Fibroblast of lung (primary cell): ENCODE measurements at regions not wholly inside any gene's neighbourhood (a gene's known extent, or its start where the extent isn't known, plus 50 kb on each side); places are given as distances from the start of the nearest gene placed in this dataset.

ENCODE experiments used
- DNase-seq, 2 donors: peaks; one replicate each; pipeline versions ENCODE4 v3.0.0 to v3.0.0-alpha.2; 2010; ENCODE audit warnings: low read depth in 2 of 2
- H2AFZ ChIP-seq: 2 replicates; pipeline ENCODE4 v1.5.1; 2012; ENCODE audit warnings: low read length, control low read depth, inconsistent platforms
- H3K27ac ChIP-seq: 2 replicates; pipeline ENCODE4 v1.5.1; 2011; ENCODE audit warnings: low read length, control low read depth; ENCODE audit not compliant: insufficient read depth
- H3K27me3 ChIP-seq: 2 replicates; pipeline ENCODE4 v1.5.1; 2011; ENCODE audit warnings: mild to moderate bottlenecking, low read length; ENCODE audit not compliant: control insufficient read depth, insufficient read depth
- H3K36me3 ChIP-seq: 2 replicates; pipeline ENCODE4 v1.5.1; 2011; ENCODE audit warnings: low read length; ENCODE audit not compliant: control insufficient read depth, insufficient read depth
- H3K4me1 ChIP-seq: 2 replicates; pipeline ENCODE4 v1.5.1; 2011; ENCODE audit warnings: low read length; ENCODE audit not compliant: control insufficient read depth, insufficient read depth; ENCODE audit errors: extremely low read depth
- H3K4me2 ChIP-seq: 2 replicates; pipeline ENCODE4 v1.5.1; 2011; ENCODE audit warnings: low read length, control low read depth; ENCODE audit not compliant: insufficient read depth; ENCODE audit errors: extremely low read depth
- H3K4me3 ChIP-seq, 4 experiments: fragments of 200-600 bp in 1 of 4; sonication (generic) in 1 of 4; replicated peaks in 1 of 4; 2 replicates each; pipeline ENCODE4 v1.5.1; 2011 to 2016; ENCODE audit warnings: low read length in 4 of 4, low read depth in 3 of 4, mild to moderate bottlenecking in 3 of 4, control low read depth in 2 of 4, inconsistent platforms in 1 of 4, mixed read lengths in 1 of 4; ENCODE audit not compliant: insufficient read depth in 1 of 4; ENCODE audit errors: control extremely low read depth in 1 of 4
- H3K79me2 ChIP-seq: 2 replicates; pipeline ENCODE4 v1.5.1; 2012; ENCODE audit warnings: mild to moderate bottlenecking, low read length, inconsistent platforms; ENCODE audit not compliant: control insufficient read depth, insufficient read depth
- H3K9ac ChIP-seq: 2 replicates; pipeline ENCODE4 v1.5.1; 2011; ENCODE audit warnings: mild to moderate bottlenecking, low read length, control low read depth; ENCODE audit not compliant: insufficient read depth
- H3K9me3 ChIP-seq: 2 replicates; pipeline ENCODE4 v1.5.1; 2012; ENCODE audit warnings: low read depth, low read length; ENCODE audit not compliant: control insufficient read depth, insufficient read depth
- H4K20me1 ChIP-seq: 2 replicates; pipeline ENCODE4 v1.5.1; 2011; ENCODE audit warnings: low read length; ENCODE audit not compliant: control insufficient read depth, insufficient read depth; ENCODE audit errors: extremely low read depth
- EZH2 ChIP-seq: IDR thresholded peaks from 2 replicates; pipeline ENCODE4 v1.5.1; 2012; ENCODE audit warnings: low read length, control low read depth, mild to moderate bottlenecking; ENCODE audit errors: missing control alignments
- TF ChIP-seq, protein P1 (sequence below), 2 donors: IDR thresholded peaks in 1 of 2; conservative IDR thresholded peaks in 1 of 2; 1 replicate in 1 of 2; 2 replicates in 1 of 2; pipeline ENCODE4 v1.5.1; 2011 to 2012; ENCODE audit warnings: low read length in 2 of 2, control low read depth in 1 of 2, inconsistent platforms in 1 of 2, low read depth in 1 of 2, mild to moderate bottlenecking in 1 of 2

DNA sequence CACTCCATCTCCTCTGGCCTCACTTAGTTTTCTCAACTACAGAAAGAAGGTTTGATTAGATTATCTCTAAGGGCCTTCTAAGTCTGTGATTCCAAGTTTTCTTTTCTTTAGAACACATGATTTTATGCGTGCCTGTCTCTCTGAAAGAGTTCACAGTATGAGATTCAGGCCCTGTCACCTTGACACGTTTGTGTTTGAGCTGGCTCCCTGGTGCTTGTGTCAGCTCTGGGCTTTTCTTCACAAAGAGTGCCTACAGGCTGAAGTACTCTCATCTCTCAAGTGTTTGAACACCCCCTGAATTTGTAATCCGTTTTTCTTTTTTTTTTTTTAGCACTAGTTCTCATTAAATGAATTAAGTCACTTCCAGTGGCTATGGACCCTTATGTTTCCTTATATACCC is 306.9 kb upstream of the C9orf72 start:
- DNase-seq = no peak
- H4K20me1 ChIP-seq = no peaks in the 10 kb centered on the region

DNA sequence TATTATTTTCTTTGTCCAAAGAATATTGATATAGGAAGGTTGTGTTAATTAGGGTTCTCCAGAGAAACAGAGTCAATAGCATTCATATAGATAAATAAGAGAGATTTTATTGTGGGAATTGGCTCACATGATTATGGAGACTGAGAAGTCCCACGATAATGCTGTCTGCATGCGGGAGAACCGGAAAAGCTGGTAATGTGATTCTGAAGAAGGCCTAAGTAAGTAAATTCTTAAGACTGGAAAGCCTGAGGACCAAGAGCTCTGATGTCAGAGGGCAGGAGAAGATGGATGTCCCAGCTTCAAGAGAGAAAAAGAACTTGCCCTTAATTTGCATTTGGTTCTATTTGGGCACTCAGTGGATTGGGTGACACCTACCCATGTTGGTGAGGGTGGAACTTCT is 307.4 kb upstream of the C9orf72 start:
- Histone ChIP-seq H3K4me2 (no peak overlapping the region), H3K79me2 (no peaks in the 10 kb centered on the region), H3K4me3 (no peak overlapping the region), H3K4me1 (no peaks in the 10 kb centered on the region), H3K36me3 (no peaks in the 10 kb centered on the region), H3K27me3 (no peaks in the 10 kb centered on the region), H3K9ac (no peak overlapping the region), H3K9me3 (no peaks in the 10 kb centered on the region), H3K27ac (no peak overlapping the region), H2AFZ (no peak overlapping the region), H4K20me1 (no peaks in the 10 kb centered on the region)
- DNase-seq = no peak
- TF ChIP-seq, protein P1, sequence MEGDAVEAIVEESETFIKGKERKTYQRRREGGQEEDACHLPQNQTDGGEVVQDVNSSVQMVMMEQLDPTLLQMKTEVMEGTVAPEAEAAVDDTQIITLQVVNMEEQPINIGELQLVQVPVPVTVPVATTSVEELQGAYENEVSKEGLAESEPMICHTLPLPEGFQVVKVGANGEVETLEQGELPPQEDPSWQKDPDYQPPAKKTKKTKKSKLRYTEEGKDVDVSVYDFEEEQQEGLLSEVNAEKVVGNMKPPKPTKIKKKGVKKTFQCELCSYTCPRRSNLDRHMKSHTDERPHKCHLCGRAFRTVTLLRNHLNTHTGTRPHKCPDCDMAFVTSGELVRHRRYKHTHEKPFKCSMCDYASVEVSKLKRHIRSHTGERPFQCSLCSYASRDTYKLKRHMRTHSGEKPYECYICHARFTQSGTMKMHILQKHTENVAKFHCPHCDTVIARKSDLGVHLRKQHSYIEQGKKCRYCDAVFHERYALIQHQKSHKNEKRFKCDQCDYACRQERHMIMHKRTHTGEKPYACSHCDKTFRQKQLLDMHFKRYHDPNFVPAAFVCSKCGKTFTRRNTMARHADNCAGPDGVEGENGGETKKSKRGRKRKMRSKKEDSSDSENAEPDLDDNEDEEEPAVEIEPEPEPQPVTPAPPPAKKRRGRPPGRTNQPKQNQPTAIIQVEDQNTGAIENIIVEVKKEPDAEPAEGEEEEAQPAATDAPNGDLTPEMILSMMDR (conservative IDR thresholded peaks at IDR 0.05 in 1 of 2, IDR thresholded peaks at IDR 0.05 in 1 of 2; ENCODE audit: low read depth in 1 of 2, low read length in 2 of 2) = no peak
- TF ChIP-seq EZH2 = no peak

More for the DNA sequence above, 306.9 kb upstream of the C9orf72 start:
- TF ChIP-seq EZH2 = no peak
- TF ChIP-seq, protein P1 (conservative IDR thresholded peaks at IDR 0.05 in 1 of 2, IDR thresholded peaks at IDR 0.05 in 1 of 2; ENCODE audit: low read depth in 1 of 2, low read length in 2 of 2) = no peak
- Histone ChIP-seq H3K9me3 (no peaks in the 10 kb centered on the region), H3K9ac (no peak overlapping the region), H2AFZ (no peak overlapping the region), H3K27me3 (no peaks in the 10 kb centered on the region), H3K4me1 (no peaks in the 10 kb centered on the region), H3K79me2 (no peaks in the 10 kb centered on the region), H3K4me2 (no peak overlapping the region), H3K4me3 (no peak overlapping the region), H3K27ac (no peak overlapping the region), H3K36me3 (no peaks in the 10 kb centered on the region)

DNA sequence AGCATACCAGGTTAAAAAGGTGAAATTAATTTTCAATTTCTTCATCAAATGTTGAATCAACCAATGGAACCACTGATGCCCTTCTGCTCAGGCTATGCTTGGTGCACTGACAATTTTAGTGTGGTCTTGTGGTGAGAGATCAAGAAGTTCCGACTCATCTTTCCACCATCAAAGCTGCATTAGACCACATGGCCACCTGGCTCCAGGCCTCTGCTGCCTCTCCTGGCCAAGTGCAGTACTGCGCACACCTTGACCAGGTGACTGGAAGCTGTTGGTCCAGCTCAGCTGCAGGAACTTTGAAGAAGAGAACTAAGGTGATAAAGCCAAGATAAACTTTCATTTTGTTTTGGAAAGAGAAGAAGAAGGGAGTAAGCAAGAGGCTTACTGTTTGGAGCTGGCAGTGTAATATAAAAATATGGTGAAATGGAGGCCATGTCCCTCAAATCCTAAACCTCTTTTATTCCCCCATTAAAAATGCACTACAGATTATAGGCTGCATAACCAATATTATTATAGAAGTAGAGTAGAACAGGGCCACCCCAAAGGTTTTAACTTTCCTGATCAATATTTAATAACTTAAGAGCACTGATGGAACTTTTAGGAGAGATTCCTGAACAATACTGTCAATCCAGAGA is 315.5 kb upstream of the C9orf72 start:
- Histone ChIP-seq H3K9me3 (no peaks in the 10 kb centered on the region), H3K79me2 (no peaks in the 10 kb centered on the region), H3K4me1 (no peaks in the 10 kb centered on the region), H3K4me2 (no peak overlapping the region), H3K4me3 (no peak overlapping the region), H3K36me3 (no peaks in the 10 kb centered on the region), H3K27ac (no peak overlapping the region), H3K9ac (no peak overlapping the region), H2AFZ (no peak overlapping the region), H4K20me1 (no peaks in the 10 kb centered on the region), H3K27me3 (no peaks in the 10 kb centered on the region)
- no peak for DNase-seq
- TF ChIP-seq EZH2 = no peak
- TF ChIP-seq, protein P1 (conservative IDR thresholded peaks at IDR 0.05 in 1 of 2, IDR thresholded peaks at IDR 0.05 in 1 of 2; ENCODE audit: low read depth in 1 of 2, low read length in 2 of 2) = peak in 1 of 2 donors; percentile 63
